ENCODE measurements at regions not wholly inside any gene's neighbourhood (a gene's known extent, or its start where the extent isn't known, plus 50 kb on each side); places are given as distances from the start of the nearest gene placed in this dataset.

DNA sequence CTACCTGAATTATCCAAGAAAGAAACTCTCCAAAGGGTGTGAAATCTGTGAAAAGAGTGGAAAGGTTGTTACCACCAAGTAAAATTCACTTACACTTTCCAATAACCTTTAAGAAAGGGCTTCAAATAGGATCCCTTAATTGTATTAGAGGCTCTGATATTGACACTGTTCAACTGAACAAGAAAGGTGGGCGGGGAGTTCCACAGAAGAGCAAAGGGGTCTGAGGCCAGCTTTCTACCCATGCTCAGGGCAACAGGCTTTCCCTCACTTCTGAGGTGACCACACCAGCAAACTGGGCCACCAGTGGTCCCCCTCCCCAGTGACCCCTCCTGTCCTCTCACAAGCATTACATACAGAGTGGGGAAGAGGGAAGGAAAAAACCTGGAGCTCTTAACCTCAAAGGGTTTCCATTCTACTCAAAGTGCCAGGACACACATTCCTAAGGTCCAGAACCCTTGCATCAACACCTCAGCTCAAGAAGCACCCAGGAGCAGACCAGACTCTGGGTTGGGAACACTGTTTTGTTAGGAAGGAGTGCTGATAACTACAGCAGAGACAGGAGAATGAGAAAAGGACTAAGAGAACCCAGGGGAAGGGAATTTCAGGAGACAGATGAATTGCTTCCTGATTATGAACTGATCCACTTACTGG lies 71.6 kb upstream of the AKIP1 start:
- H3K4me3 ChIP-seq (ENCODE audit: low read depth, low read length): no peak overlapping the region
- TF ChIP-seq, protein P1, sequence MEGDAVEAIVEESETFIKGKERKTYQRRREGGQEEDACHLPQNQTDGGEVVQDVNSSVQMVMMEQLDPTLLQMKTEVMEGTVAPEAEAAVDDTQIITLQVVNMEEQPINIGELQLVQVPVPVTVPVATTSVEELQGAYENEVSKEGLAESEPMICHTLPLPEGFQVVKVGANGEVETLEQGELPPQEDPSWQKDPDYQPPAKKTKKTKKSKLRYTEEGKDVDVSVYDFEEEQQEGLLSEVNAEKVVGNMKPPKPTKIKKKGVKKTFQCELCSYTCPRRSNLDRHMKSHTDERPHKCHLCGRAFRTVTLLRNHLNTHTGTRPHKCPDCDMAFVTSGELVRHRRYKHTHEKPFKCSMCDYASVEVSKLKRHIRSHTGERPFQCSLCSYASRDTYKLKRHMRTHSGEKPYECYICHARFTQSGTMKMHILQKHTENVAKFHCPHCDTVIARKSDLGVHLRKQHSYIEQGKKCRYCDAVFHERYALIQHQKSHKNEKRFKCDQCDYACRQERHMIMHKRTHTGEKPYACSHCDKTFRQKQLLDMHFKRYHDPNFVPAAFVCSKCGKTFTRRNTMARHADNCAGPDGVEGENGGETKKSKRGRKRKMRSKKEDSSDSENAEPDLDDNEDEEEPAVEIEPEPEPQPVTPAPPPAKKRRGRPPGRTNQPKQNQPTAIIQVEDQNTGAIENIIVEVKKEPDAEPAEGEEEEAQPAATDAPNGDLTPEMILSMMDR (IDR thresholded peaks at IDR 0.05; ENCODE audit: low read depth, low read length): no peak
- DNase-seq (ENCODE audit: low read depth, low spot score): peak; percentile 3
- in situ Hi-C loops (cut with HindIII; ENCODE audit: low sequenced_read_pairs): no loop called here

DNA sequence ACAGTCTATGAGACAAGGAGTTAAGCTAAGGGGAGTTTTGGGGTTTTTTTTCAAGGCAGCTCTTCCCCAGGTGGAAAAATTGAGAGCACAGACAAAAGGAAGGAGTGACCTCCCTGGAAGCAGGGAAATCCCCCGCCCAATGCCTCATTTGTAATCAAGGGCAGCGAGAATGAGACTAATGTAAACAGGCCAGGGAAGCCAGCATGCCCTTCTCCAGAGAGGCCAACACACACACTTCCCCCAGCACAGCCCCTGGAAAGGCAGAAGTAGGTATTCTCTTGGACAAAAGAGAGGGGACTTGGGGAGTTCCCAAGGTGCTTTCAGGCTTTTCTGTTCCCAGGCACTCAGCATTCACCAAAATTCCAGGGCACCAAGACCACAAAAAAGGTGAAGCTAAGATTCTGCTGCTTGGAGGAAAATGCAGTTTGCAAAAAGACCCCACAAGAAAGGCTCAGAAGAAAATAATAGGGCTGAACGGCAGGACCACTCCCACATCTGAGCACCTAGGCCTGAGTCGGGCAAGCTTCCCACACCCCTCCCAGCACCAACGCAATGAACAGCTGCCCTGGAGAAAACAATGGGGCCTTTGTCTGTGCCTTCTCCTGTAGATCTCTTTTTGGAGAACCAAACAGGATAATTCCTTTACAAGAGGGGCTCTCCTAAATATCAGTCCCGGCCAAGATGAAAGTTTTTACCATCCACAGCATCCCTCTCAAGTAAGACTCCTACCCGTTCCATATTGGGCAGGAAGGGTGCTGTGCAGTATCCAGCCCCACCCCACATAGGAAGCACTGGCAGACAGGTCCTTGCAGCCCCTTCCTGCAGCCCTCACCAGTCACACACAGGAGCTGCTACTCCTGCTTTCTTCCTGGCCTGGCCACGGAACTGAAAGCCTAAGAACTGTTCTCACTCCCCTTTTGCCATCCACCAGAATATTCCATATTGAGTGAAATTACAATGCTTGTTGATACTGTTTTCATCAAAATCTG lies 70.7 kb upstream of the AKIP1 start:
- no peak overlapping the region for H3K4me3 ChIP-seq (ENCODE audit: low read depth, low read length)
- TF ChIP-seq, protein P1 (IDR thresholded peaks at IDR 0.05; ENCODE audit: low read depth, low read length): no peak
- peak; percentile 33 for DNase-seq (ENCODE audit: low read depth, low spot score)
- in situ Hi-C loops (cut with HindIII; ENCODE audit: low sequenced_read_pairs): no loop called here

DNA sequence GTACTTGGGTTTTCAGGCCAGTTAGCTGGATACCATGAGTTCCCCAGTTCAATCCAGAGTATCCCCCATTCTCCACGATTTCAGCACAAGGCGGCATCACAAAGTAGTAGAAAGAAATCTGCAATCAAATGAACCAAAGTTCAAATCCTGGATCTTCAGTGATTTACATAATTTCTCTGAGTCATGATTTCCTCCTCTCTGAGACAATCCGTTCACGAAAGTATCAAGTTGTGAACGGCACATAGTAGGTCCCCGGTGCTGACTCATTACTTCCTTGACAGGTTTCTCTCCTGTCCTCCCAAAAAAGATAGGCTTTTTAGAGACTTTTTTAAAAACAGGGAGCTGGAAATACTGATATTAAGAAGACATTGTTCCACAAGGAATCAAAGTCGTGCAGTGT lies 69.1 kb upstream of the AKIP1 start:
- in situ Hi-C loops (cut with HindIII; ENCODE audit: low sequenced_read_pairs): no loop called here

DNA sequence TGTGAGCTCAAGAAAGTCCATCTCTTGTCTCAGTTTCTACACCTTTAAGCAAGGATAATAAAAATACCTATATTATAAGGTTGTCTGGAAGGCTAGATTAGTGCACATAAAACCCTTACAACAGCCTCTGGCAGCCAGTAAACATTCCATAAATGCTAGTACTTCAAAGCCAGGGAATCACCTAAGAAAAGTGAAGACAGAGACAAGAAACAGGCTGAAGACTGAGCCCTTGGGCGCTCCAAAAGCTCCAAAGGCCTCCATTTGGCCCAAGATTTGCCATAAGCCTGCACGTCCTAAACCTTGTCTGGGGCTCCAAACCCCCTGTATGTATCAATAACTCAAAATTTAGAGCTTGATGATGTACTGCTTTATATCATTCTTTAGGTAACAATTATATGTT lies 52.2 kb upstream of the AKIP1 start:
- TF ChIP-seq, protein P1 (IDR thresholded peaks at IDR 0.05; ENCODE audit: low read depth, low read length): no peak
- in situ Hi-C loops (cut with HindIII; ENCODE audit: low sequenced_read_pairs): no loop called here
- no peak for DNase-seq (ENCODE audit: low read depth, low spot score)
- H3K4me3 ChIP-seq (ENCODE audit: low read depth, low read length): no peak overlapping the region

More for the DNA sequence above, 69.1 kb upstream of the AKIP1 start:
- no peak overlapping the region for H3K4me3 ChIP-seq (ENCODE audit: low read depth, low read length)
- peak; percentile 5 for DNase-seq (ENCODE audit: low read depth, low spot score)
- TF ChIP-seq, protein P1 (IDR thresholded peaks at IDR 0.05; ENCODE audit: low read depth, low read length): no peak

Measured in astrocyte of the spinal cord (primary cell).